SKM-1 treated with dmso at 0.1 percent for 144 hours (cell line): ENCODE measurements at regions not wholly inside any gene's neighbourhood (a gene's known extent, or its start where the extent isn't known, plus 50 kb on each side); places are given as distances from the start of the nearest gene placed in this dataset.
A peak's percentile ranks its signal among the peaks of the same experiment; 100 is the strongest.
"Not testable (repeated sequence)": the region's sequence is repeated elsewhere in the genome, so short reads cannot be mapped to it uniquely, and the experiment has no call there.

Experiments used
- DNase-seq: peaks from one replicate; lab custom pipeline; 2025; ENCODE audit not compliant: unreplicated experiment; lab: John Stamatoyannopoulos, UW

- peak; percentile 23 for DNase-seq
These were observed 110.9 kb downstream of the FHIP1A start for GRCh38 chr4:151519728-151520415.

GRCh38 chr4:151522866-151523519 is 114.0 kb downstream of the FHIP1A start:
- DNase-seq: no peak

DNA sequence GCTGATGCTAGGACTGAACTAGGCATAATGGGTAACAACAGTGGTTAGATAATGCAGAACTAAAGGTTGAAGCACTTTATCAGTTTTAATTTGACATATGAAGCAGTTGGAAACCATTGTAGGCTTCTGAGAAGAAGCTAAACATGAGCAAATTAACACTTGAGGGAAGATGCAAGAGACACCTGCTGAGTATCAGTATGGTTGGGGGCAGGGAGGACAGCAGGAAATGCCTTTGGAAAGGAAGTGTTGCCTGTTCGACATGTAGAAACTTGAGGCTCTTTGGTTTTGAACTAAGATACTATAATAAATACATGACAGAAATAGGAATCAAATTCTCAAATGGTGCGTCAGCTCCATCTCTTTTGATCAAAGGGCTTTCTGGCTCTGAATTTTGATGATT is 115.6 kb downstream of the FHIP1A start:
- DNase-seq: no peak

DNA sequence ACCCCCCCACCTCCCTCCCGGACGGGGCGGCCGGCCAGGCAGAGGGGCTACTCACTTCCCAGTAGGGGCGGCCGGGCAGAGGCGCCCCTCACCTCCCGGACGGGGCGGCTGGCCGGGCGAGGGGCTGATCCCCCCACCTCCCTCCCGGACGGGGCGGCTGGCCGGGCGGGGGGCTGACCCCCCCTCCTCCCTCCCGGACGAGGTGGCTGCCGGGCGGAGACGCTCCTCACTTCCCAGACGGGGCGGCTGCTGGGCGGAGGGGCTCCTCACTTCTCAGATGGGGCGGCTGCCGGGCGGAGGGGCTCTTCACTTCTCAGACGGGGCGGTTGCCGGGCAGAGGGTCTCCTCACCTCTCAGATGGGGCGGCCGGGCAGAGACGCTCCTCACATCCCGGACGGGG is 117.5 kb downstream of the FHIP1A start:
- DNase-seq: not testable (repeated sequence)

DNA sequence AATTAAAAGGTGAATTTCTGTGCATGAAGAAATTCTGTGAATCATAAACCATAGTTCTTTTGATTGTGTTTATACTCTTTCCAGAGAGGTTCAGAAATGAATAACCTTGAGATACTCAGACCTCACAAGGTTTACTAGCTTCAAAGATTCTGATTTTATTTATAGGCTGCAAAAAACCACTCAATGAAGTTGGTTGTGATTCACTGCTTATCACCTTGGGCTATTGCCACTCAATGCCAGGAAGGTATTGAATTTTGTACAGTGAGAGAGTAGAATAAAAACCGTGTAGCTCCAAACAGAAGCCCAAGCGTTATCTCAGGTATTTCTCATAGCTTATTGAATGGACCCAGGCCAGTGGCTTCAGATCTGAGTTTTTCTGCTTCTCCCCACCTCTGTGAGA is 118.7 kb downstream of the FHIP1A start:
- no peak for DNase-seq

DNA sequence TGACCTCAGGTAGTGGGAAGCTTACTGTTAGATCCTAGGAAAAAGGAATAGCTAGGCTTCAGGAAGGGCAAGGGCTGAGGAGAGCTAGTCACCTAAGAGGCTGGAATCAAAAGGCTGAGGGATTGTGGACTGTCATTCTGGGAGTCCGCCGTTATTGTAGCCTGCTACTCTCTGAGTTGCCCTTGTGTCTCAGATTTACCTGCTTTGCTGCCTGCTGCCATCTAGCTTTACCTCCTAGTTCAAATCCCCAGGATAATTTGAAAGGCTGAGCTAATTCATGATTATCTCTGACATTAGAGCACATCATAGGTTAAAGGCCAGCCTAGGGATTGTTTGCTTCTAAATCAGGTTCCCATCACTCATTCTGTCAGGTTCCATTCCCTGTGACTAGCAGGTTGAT is 120.2 kb downstream of the FHIP1A start:
- no peak for DNase-seq

- DNase-seq: no peak
These were observed 121.3 kb downstream of the FHIP1A start for GRCh38 chr4:151530230-151530629.

GRCh38 chr4:151530783-151531182 is 121.8 kb downstream of the FHIP1A start:
- DNase-seq: no peak

DNA sequence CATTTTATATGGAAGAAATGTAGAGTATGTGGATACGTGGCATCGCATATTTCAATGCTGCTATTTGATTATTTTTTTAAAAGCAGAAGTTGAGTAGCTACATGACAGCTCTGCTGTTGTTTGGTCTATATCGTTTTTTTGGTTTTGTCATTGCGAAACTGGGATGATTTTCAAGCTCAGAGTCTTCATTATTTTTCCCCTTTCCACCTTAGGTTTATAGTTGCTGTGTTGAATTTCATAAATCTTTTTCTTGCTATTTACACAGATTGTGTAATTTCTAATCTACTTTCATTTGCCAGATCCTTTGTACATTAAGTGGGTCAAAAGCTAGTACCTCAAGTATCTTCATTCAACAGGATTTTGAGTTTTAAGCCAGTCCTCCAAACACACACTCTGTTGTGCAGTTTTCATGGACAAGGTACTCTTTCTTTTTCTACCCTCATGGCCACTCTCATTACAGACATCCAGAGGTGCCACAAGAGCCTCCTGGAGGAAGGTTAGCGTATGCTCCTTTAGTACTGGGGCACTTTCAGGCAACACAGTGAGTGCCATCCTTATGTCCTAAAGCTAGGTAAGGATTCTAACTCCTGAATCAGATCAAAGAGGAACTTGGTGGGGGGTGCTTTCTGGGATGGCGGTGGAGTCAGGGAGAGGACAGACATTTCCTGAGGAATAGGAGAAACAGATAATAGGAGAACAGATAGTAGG is 123.2 kb downstream of the FHIP1A start:
- DNase-seq: no peak

- no peak for DNase-seq
These were observed 125.2 kb downstream of the FHIP1A start for GRCh38 chr4:151534195-151534594.

DNA sequence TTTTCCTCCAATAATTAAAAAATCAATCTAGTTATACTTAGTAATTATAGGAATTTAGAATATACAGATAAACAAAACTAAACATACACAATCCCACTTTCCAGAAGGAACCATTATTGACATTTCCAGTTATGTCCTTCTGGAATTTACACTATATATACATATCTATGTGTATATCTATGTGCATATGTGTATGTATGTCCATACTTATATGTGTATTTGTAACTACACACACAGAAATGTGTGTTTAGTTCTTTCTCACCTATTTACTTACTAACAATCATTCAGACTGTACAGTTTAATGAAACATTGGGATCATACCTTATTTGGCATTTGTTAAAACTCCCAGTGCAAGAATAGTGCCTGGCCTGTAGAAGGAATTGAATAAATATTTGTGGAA is 126.4 kb downstream of the FHIP1A start:
- no peak for DNase-seq

DNA sequence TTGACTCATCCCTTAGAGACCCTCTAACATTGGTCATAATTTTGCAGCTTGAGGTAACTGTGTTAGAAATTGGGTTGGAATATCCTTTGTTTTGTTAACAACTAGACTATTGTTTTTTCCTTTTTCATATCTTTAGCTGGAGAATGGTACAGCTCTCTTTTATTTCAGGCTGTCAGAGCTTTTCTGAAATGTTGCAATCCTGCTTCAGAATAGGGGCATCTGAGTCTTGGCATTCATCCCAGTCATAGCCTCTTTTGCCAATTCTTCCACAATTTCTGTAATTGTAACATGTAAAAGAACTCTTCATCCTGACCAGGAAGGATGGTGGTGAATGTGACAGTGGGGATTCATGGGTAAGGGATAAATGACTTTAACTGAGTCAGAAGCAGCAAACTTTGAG is 128.7 kb downstream of the FHIP1A start:
- no peak for DNase-seq

GRCh38 chr4:151538963-151539362 is 130.0 kb downstream of the FHIP1A start:
- DNase-seq: no peak

GRCh38 chr4:151540728-151541388 is 131.9 kb downstream of the FHIP1A start:
- DNase-seq: no peak

GRCh38 chr4:151541389-151542071 is 132.6 kb downstream of the FHIP1A start:
- no peak for DNase-seq

GRCh38 chr4:151548708-151549107 is 139.7 kb downstream of the FHIP1A start:
- DNase-seq: no peak

- not testable (repeated sequence) for DNase-seq
These were observed 140.4 kb downstream of the FHIP1A start for GRCh38 chr4:151549378-151549777.

DNA sequence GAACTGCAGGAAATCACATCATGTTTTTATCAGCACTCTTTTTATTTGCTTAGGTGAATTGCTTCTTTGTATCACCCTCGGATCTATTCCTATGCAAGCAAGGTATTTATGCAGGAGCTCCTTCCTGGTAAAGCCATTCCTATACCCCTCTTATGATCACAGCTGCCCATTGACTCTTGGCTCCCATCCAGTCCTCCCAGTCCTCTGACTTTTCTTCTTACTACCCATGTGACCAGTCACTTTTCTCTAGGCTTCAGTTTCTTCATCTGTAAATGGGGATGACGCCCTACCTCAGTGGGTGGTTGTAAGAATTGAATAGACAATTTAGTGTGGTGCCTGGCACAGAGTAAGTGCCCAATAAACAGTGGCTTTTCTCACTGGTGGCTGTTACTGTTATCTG is 144.9 kb downstream of the FHIP1A start:
- DNase-seq: no peak

DNA sequence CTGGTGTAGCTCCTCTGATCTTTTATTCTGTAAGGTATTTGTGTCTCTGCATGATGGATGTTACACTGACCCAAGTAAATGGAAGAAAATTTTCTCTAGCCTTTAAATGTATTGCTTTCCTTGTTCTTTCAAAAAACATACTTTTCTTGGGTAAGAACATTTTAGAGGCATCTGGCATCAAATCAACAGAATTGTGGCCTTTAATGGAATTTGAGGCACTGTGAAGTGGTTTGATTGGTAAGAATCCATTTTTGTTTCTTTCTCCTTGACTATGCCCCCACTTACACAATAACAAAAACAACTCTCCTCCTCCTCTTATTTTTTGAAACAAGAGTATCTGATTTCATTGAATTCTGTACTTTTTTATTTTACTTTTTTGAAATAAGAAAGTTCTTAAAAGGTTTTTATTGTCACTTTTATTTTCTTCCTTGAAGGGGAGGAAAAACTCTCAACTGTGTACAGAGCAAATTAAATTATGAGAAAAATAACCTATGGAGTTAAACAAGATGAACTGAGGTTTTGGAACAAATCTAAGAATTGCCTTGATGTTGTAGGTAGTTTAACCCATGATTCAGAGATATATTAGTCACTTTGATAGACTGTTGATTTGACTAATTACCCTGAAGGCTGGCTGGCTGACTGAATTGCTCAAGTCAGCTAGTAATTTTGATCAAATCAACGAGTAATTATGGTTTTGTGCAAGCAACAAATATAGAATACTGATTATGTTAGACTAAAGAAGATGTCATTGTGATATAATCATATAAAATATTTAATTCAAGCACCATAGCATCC is 146.4 kb downstream of the FHIP1A start:
- no peak for DNase-seq

- DNase-seq: no peak
These were observed 149.6 kb downstream of the FHIP1A start for GRCh38 chr4:151558496-151559113.
